NCI-H748 treated with DMSO at 0.1 percent for 48 hours (cell line): ENCODE measurements at regions not wholly inside any gene's neighbourhood (a gene's known extent, or its start where the extent isn't known, plus 50 kb on each side); places are given as distances from the start of the nearest gene placed in this dataset.

ENCODE experiments used
- DNase-seq: peaks from one replicate; lab custom pipeline; 2025; lab: John Stamatoyannopoulos, UW

- DNase-seq, result no peak
Measured at GRCh38 chr12:58981961-58982360, 61.7 kb upstream of the LRIG3 start.

GRCh38 chr12:58980768-58981167, 60.5 kb upstream of the LRIG3 start:
- no peak for DNase-seq

GRCh38 chr12:58978717-58979116, 58.4 kb upstream of the LRIG3 start:
- no peak for DNase-seq

- DNase-seq, result no peak
Measured at GRCh38 chr12:58977476-58977875, 57.2 kb upstream of the LRIG3 start.

GRCh38 chr12:58976146-58976545, 55.8 kb upstream of the LRIG3 start:
- no peak for DNase-seq
